SU-DHL-6 (cell line): ENCODE measurements at regions not wholly inside any gene's neighbourhood (a gene's known extent, or its start where the extent isn't known, plus 50 kb on each side); places are given as distances from the start of the nearest gene placed in this dataset.

Experiments used
- EZH2phosphoT487 ChIP-seq: fragments of 200-600 bp; sonication (generic), shearing (Covaris generic); conservative IDR thresholded peaks from 2 replicates; pipeline ENCODE4 v1.6.1; 2018; ENCODE audit warnings: mild to moderate bottlenecking, antibody characterized with exemption, low read length, moderate library complexity, mixed read lengths
- TF ChIP-seq, protein P1 (sequence below): fragments of 200-600 bp; sonication (generic); IDR thresholded peaks from one replicate; pipeline ENCODE4 v1.5.1; 2017; ENCODE audit warnings: antibody characterized with exemption, mild to moderate bottlenecking, low read length, moderate library complexity; ENCODE audit not compliant: insufficient read depth, poor library complexity, severe bottlenecking

DNA sequence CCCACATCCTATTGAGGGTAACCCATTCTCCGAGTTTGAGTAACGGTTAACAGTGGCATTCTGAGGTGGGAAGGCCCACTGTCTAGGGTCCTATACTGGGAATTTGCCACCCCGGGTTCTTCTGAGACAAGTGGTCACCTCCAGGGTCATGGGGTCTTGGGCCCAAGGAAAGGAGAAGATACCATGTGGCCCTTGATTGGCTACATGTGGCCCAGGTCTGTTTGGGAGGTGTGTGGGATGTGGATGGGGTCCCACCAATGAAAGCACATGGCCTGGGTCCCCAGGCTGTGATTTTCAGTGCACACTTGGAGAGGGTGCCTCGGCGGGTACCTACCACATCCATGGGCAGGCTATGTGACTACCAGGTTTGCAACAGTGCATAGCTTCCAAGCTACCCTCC, 214.4 kb downstream of the UBE3A start:
- TF ChIP-seq EZH2phosphoT487: no peak
- TF ChIP-seq, protein P1, sequence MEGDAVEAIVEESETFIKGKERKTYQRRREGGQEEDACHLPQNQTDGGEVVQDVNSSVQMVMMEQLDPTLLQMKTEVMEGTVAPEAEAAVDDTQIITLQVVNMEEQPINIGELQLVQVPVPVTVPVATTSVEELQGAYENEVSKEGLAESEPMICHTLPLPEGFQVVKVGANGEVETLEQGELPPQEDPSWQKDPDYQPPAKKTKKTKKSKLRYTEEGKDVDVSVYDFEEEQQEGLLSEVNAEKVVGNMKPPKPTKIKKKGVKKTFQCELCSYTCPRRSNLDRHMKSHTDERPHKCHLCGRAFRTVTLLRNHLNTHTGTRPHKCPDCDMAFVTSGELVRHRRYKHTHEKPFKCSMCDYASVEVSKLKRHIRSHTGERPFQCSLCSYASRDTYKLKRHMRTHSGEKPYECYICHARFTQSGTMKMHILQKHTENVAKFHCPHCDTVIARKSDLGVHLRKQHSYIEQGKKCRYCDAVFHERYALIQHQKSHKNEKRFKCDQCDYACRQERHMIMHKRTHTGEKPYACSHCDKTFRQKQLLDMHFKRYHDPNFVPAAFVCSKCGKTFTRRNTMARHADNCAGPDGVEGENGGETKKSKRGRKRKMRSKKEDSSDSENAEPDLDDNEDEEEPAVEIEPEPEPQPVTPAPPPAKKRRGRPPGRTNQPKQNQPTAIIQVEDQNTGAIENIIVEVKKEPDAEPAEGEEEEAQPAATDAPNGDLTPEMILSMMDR: no peak
